IMR-90 (cell line): ENCODE measurements at regions not wholly inside any gene's neighbourhood (a gene's known extent, or its start where the extent isn't known, plus 50 kb on each side); places are given as distances from the start of the nearest gene placed in this dataset.

Experiments
- ATAC-seq: fragments of 200-7000 bp; cut with Tn5 transposase; 2 replicates; pipeline ENCODE4 v1.9.1; 2020; ENCODE audit warnings: low read depth, mild to moderate bottlenecking, moderate library complexity
- BruUV-seq: library from RNA; stranded (reverse); fragments of 400-500 nt; replicated peaks from 2 replicates; lab custom pipeline; 2021; lab: Mats Ljungman, UMichigan
- CTCF ChIA-PET: fragments of 300-600 bp; formaldehyde crosslinking; extraction: SDS; loops from one replicate; lab custom pipeline; 2021; ENCODE audit warnings: antibody characterized with exemption; lab: Yijun Ruan, JAX
- POLR2A ChIA-PET: fragments of 300-600 bp; sonication (Branson Sonifier 250); formaldehyde crosslinking; loops from one replicate; lab custom pipeline; 2022; ENCODE audit warnings: antibody characterized with exemption; ENCODE audit not compliant: unreplicated experiment; lab: Charles Lee
- DNase-seq: peaks from one replicate; pipeline ENCODE4 v3.0.0; 2013
- H2AFZ ChIP-seq: replicated peaks from 2 replicates; pipeline ENCODE3; 2013; ENCODE audit warnings: low read length, mild to moderate bottlenecking; ENCODE audit not compliant: poor library complexity
- H2AK5ac ChIP-seq: 2 replicates; pipeline ENCODE4 v1.6.1; 2013; ENCODE audit warnings: low read depth, low read length, inconsistent platforms
- H2AK9ac ChIP-seq: replicated peaks from 2 replicates; pipeline ENCODE3; 2013; ENCODE audit warnings: mild to moderate bottlenecking, low read depth, low read length, moderate library complexity; ENCODE audit not compliant: poor library complexity
- H2BK120ac ChIP-seq: 2 replicates; pipeline ENCODE4 v1.6.1; 2013; ENCODE audit warnings: low read depth, low read length, inconsistent platforms
- H2BK15ac ChIP-seq: 3 replicates; pipeline ENCODE4 v1.6.1; 2013; ENCODE audit warnings: low read depth, low read length, inconsistent platforms
- H2BK20ac ChIP-seq: 2 replicates; pipeline ENCODE4 v1.6.1; 2013; ENCODE audit warnings: low read depth, mild to moderate bottlenecking, inconsistent platforms, low read length, moderate library complexity
- H2BK5ac ChIP-seq: 2 replicates; pipeline ENCODE4 v1.6.1; 2013; ENCODE audit warnings: mild to moderate bottlenecking, low read depth, low read length, inconsistent platforms; ENCODE audit not compliant: poor library complexity, severe bottlenecking
- H3K14ac ChIP-seq: replicated peaks from 2 replicates; pipeline ENCODE4 v1.6.1; 2013; ENCODE audit warnings: low read depth, low read length, inconsistent platforms
- H3K18ac ChIP-seq: 2 replicates; pipeline ENCODE4 v1.6.1; 2013; ENCODE audit warnings: low read depth, low read length, control low read depth
- H3K23ac ChIP-seq: 2 replicates; pipeline ENCODE4 v1.6.1; 2013; ENCODE audit warnings: low read depth, low read length, inconsistent platforms
- H3K27ac ChIP-seq: 2 replicates; pipeline ENCODE4 v1.5.1; 2013; ENCODE audit warnings: mild to moderate bottlenecking, control low read depth, low read length; ENCODE audit not compliant: insufficient read depth
- H3K27me3 ChIP-seq: 2 replicates; pipeline ENCODE4 v1.6.1; 2013; ENCODE audit warnings: low read length; ENCODE audit not compliant: control insufficient read depth, insufficient read depth
- H3K36me3 ChIP-seq: 2 replicates; pipeline ENCODE4 v1.6.1; 2013; ENCODE audit warnings: low read length, mixed read lengths; ENCODE audit not compliant: control insufficient read depth, insufficient read depth
- H3K4ac ChIP-seq: 2 replicates; pipeline ENCODE4 v1.6.1; 2013; ENCODE audit warnings: low read depth, low read length, inconsistent platforms
- H3K4me1 ChIP-seq: 2 replicates; pipeline ENCODE4 v1.6.1; 2013; ENCODE audit warnings: low read length, mixed read lengths; ENCODE audit not compliant: control insufficient read depth, insufficient read depth
- H3K4me2 ChIP-seq: 2 replicates; pipeline ENCODE4 v1.6.1; 2013; ENCODE audit warnings: low read depth, mild to moderate bottlenecking, control low read depth, low read length, moderate library complexity
- H3K4me3 ChIP-seq: 2 replicates; pipeline ENCODE4 v1.5.1; 2013; ENCODE audit warnings: low read depth, mild to moderate bottlenecking, control low read depth, low read length, moderate library complexity; ENCODE audit not compliant: insufficient read depth
- H3K56ac ChIP-seq: 2 replicates; pipeline ENCODE4 v1.6.1; 2013; ENCODE audit warnings: low read length, inconsistent platforms; ENCODE audit not compliant: insufficient read depth; ENCODE audit errors: extremely low read depth
- H3K79me1 ChIP-seq, 2 experiments: 2 replicates each; pipeline ENCODE4 v1.6.1; 2013; ENCODE audit warnings: low read length in 2 of 2, inconsistent platforms in 1 of 2, low read depth in 1 of 2
- H3K9ac ChIP-seq: 2 replicates; pipeline ENCODE4 v1.6.1; 2013; ENCODE audit warnings: low read depth, low read length, control low read depth
- H3K9me1 ChIP-seq: 2 replicates; pipeline ENCODE4 v1.6.1; 2013; ENCODE audit warnings: low read length, inconsistent platforms; ENCODE audit not compliant: insufficient read depth
- H3K9me3 ChIP-seq: 2 replicates; pipeline ENCODE4 v1.6.1; 2013; ENCODE audit warnings: low read length; ENCODE audit not compliant: control insufficient read depth, insufficient read depth
- H4K20me1 ChIP-seq: 2 replicates; pipeline ENCODE4 v1.6.1; 2013; ENCODE audit warnings: low read length, inconsistent platforms; ENCODE audit not compliant: insufficient read depth
- H4K5ac ChIP-seq: 2 replicates; pipeline ENCODE4 v1.6.1; 2013; ENCODE audit warnings: mild to moderate bottlenecking, low read depth, low read length, control low read depth
- H4K8ac ChIP-seq, 2 experiments: 2 replicates each; pipeline ENCODE4 v1.6.1; 2013; ENCODE audit warnings: low read depth in 2 of 2, low read length in 2 of 2, control low read depth in 1 of 2, inconsistent platforms in 1 of 2
- H4K91ac ChIP-seq: 2 replicates; pipeline ENCODE4 v1.6.1; 2013; ENCODE audit warnings: low read depth, low read length, inconsistent platforms; ENCODE audit not compliant: insufficient read depth
- BHLHE40 ChIP-seq: fragments of 150-350 bp; IDR thresholded peaks from 2 replicates; pipeline ENCODE4 v1.6.1; 2016; ENCODE audit warnings: mild to moderate bottlenecking, low read depth, low read length
- CEBPB ChIP-seq: IDR thresholded peaks from 2 replicates; pipeline ENCODE4 v1.6.1; 2012; ENCODE audit warnings: low read depth, low read length, improper control_type of control experiment
- CTCF ChIP-seq: conservative IDR thresholded peaks from 2 replicates; pipeline ENCODE4 v1.5.1; 2012; ENCODE audit warnings: mild to moderate bottlenecking, low read depth, low read length, improper control_type of control experiment
- ELK1 ChIP-seq: fragments of 150-350 bp; IDR thresholded peaks from 2 replicates; pipeline ENCODE4 v1.6.1; 2016; ENCODE audit warnings: low read depth, mild to moderate bottlenecking, low read length, moderate library complexity, borderline replicate concordance
- FOS ChIP-seq: fragments of 150-350 bp; IDR thresholded peaks from 2 replicates; pipeline ENCODE4 v1.6.1; 2016; ENCODE audit warnings: low read depth, low read length
- MAFK ChIP-seq: IDR thresholded peaks from 2 replicates; pipeline ENCODE4 v1.6.1; 2012; ENCODE audit warnings: low read depth, low read length, improper control_type of control experiment
- MAZ ChIP-seq: IDR thresholded peaks from 2 replicates; pipeline ENCODE4 v1.6.1; 2012; ENCODE audit warnings: low read depth, mild to moderate bottlenecking, low read length, improper control_type of control experiment, moderate library complexity, borderline replicate concordance
- MXI1 ChIP-seq: IDR thresholded peaks from 2 replicates; pipeline ENCODE4 v1.6.1; 2012; ENCODE audit warnings: low read depth, mild to moderate bottlenecking, low read length, moderate library complexity, borderline replicate concordance
- NFE2L2 ChIP-seq: fragments of 150-350 bp; IDR thresholded peaks from 2 replicates; pipeline ENCODE4 v1.6.1; 2016; ENCODE audit warnings: low read depth, mild to moderate bottlenecking, low read length
- POLR2A ChIP-seq: IDR thresholded peaks from 2 replicates; pipeline ENCODE4 v1.6.1; 2012; ENCODE audit warnings: mild to moderate bottlenecking, low read depth, low read length
- RAD21 ChIP-seq: IDR thresholded peaks from 2 replicates; pipeline ENCODE4 v1.6.1; 2012; ENCODE audit warnings: low read length, improper control_type of control experiment
- RCOR1 ChIP-seq: IDR thresholded peaks from 2 replicates; pipeline ENCODE4 v1.6.1; 2012; ENCODE audit warnings: mild to moderate bottlenecking, low read length, improper control_type of control experiment; ENCODE audit not compliant: insufficient replicate concordance
- RFX5 ChIP-seq: IDR thresholded peaks from 2 replicates; pipeline ENCODE4 v1.8.0; 2012; ENCODE audit warnings: low read depth, mild to moderate bottlenecking, low read length, moderate library complexity
- SMC3 ChIP-seq: fragments of 150-350 bp; IDR thresholded peaks from 2 replicates; pipeline ENCODE4 v1.6.1; 2016; ENCODE audit warnings: low read depth, mild to moderate bottlenecking, antibody characterized with exemption, low read length, moderate library complexity
- USF2 ChIP-seq: fragments of 150-350 bp; IDR thresholded peaks from 2 replicates; pipeline ENCODE4 v1.6.1; 2017; ENCODE audit warnings: mild to moderate bottlenecking, antibody characterized with exemption, low read length, low read depth
- WGBS, 2 experiments: methylation state at CpG; one replicate each; pipeline versions ENCODE4 v1.1.5 to v1.1.7; 2013; ENCODE audit warnings: missing lambda C conversion rate in 2 of 2; ENCODE audit not compliant: insufficient read length in 1 of 2; ENCODE audit errors: extremely low coverage in 2 of 2; 5-methylcytosine and 5-hydroxymethylcytosine counted together
- dilution Hi-C: fragments of 300-500 bp; cut with HindIII; formaldehyde crosslinking; loops from one replicate; pipeline ENCODE4 v1.14.3; 2018; ENCODE audit warnings: low sequenced_read_pairs; ENCODE audit not compliant: unreplicated experiment
- in situ Hi-C: fragments of 300-500 bp; cut with MboI; formaldehyde crosslinking; loops from 3 replicates; pipeline ENCODE4 v1.14.3; 2019; ENCODE audit warnings: low sequenced_read_pairs, inconsistent platforms, mixed read lengths
- intact Hi-C: fragments of 100-400 bp; cut with micrococcal nuclease; formaldehyde crosslinking; loops from 2 replicates; pipeline ENCODE4 v1.10.0; 2022

- H3K4me2 ChIP-seq = no peak overlapping the region
- POLR2A ChIA-PET = no interaction called here
- H2AFZ ChIP-seq = no peak overlapping the region
- TF ChIP-seq NFE2L2 (no peak), SMC3 (no peak), RCOR1 (no peak), CEBPB (no peak), BHLHE40 (no peak), FOS (no peak), ELK1 (no peak), CTCF (no peak), MAFK (no peak), POLR2A (no peak), RFX5 (no peak), RAD21 (no peak), MXI1 (no peak), MAZ (no peak), USF2 (no peak)
- no peak overlapping the region for H4K91ac ChIP-seq
- H2BK15ac ChIP-seq = no peak overlapping the region
- dilution Hi-C loops = no loop called here
- BruUV-seq = no TSS peak
- H3K79me1 ChIP-seq = no peaks in the 10 kb centered on the region
- H3K14ac ChIP-seq = no peak overlapping the region
- H2AK9ac ChIP-seq = no peak overlapping the region
- in situ Hi-C loops = no loop called here
- H3K27me3 ChIP-seq = no peaks in the 10 kb centered on the region
- no peak overlapping the region for H2BK5ac ChIP-seq
- no peaks in the 10 kb centered on the region for H3K9me1 ChIP-seq
- H3K36me3 ChIP-seq = no peaks in the 10 kb centered on the region
- CTCF ChIA-PET = no interaction called here
- DNase-seq = no peak
- no peak overlapping the region for H2BK120ac ChIP-seq
- no peak overlapping the region for H3K4me3 ChIP-seq
- no peak for ATAC-seq
- WGBS, 2 experiments = no CpG with 5 or more reads among the region's 2 CpGs
- no peaks in the 10 kb centered on the region for H4K20me1 ChIP-seq
- H3K9ac ChIP-seq = no peak overlapping the region
- no peak overlapping the region for H3K27ac ChIP-seq
- intact Hi-C loops = no loop called here
- no peak overlapping the region for H3K18ac ChIP-seq
- H4K5ac ChIP-seq = no peak overlapping the region
- H3K56ac ChIP-seq = no peak overlapping the region
- H3K4me1 ChIP-seq = no peaks in the 10 kb centered on the region
- no peak overlapping the region for H3K4ac ChIP-seq
- no peak overlapping the region for H2BK20ac ChIP-seq
- no peak overlapping the region for H2AK5ac ChIP-seq
- H3K9me3 ChIP-seq = 0 out of 2 replicates have a peak, but pooled peaks cover 3% of the 10 kb centered on the region
- no peak overlapping the region for H4K8ac ChIP-seq
- H3K23ac ChIP-seq = no peak overlapping the region
These were observed 1443.0 kb upstream of the CDH6 start for GRCh38 chr5:29750453-29750852.
